ENCODE measurements at regions not wholly inside any gene's neighbourhood (a gene's known extent, or its start where the extent isn't known, plus 50 kb on each side); places are given as distances from the start of the nearest gene placed in this dataset.

- Histone ChIP-seq H3K36me3 (no peaks in the 10 kb centered on the region), H3K27ac (no peak overlapping the region), H3K9me3 (replicated peaks in 1 of 11) (peaks cover 13 to 28% (median 22%) of the 10 kb centered on the region in 11 experiments; a peak in 21 of 22 replicates), H3K9ac (no peak overlapping the region), H3K4me2 (no peak overlapping the region), H4K20me1 (no peaks in the 10 kb centered on the region), H3K27me3 (no peaks in the 10 kb centered on the region), H3K4me3 (no peak overlapping the region), H3K4me1 (peaks cover 0 to 8% (median 0%) of the 10 kb centered on the region in 10 experiments; a peak in 2 of 20 replicates)
- TF ChIP-seq Cebpa-rat (IDR thresholded peaks at IDR 0.05), result no peak
Measured at GRCh38 chr10:109191823-109192222, 731.5 kb downstream of the XPNPEP1 start.

GRCh38 chr10:109191341-109191740 lies 732.0 kb downstream of the XPNPEP1 start:
- Histone ChIP-seq H3K4me1 (peaks cover 0 to 8% (median 0%) of the 10 kb centered on the region in 10 experiments; a peak in 2 of 20 replicates), H4K20me1 (no peaks in the 10 kb centered on the region), H3K9me3 (replicated peaks in 1 of 11) (peaks cover 18 to 33% (median 26%) of the 10 kb centered on the region in 11 experiments; a peak in 21 of 22 replicates), H3K36me3 (no peaks in the 10 kb centered on the region), H3K4me3 (no peak overlapping the region), H3K27ac (no peak overlapping the region), H3K27me3 (no peaks in the 10 kb centered on the region), H3K4me2 (peak overlapping the region in 1 of 11 experiments; percentile 35; a peak in 2 of 22 replicates), H3K9ac (no peak overlapping the region)
- no peak for TF ChIP-seq Cebpa-rat (IDR thresholded peaks at IDR 0.05)

- Histone ChIP-seq H3K27me3 (no peaks in the 10 kb centered on the region), H3K27ac (no peak overlapping the region), H3K4me1 (peaks cover 0 to 8% (median 0%) of the 10 kb centered on the region in 10 experiments; a peak in 2 of 20 replicates), H3K4me3 (no peak overlapping the region), H3K9ac (no peak overlapping the region), H3K9me3 (replicated peaks in 1 of 11) (peaks cover 40 to 67% (median 49%) of the 10 kb centered on the region in 11 experiments), H4K20me1 (no peaks in the 10 kb centered on the region), H3K4me2 (no peak overlapping the region), H3K36me3 (no peaks in the 10 kb centered on the region)
- TF ChIP-seq Cebpa-rat (IDR thresholded peaks at IDR 0.05), result no peak
Measured at GRCh38 chr10:109187677-109188076, 735.6 kb downstream of the XPNPEP1 start.

- H4K20me1 ChIP-seq, result no peaks in the 10 kb centered on the region
- H3K9ac ChIP-seq, result no peak overlapping the region
- H3K4me3 ChIP-seq, result no peak overlapping the region
- no peaks in the 10 kb centered on the region for H3K4me1 ChIP-seq
- no peaks in the 10 kb centered on the region for H3K27me3 ChIP-seq
- H3K4me2 ChIP-seq, result no peak overlapping the region
- no peaks in the 10 kb centered on the region for H3K36me3 ChIP-seq
- H3K27ac ChIP-seq, result no peak overlapping the region
- H3K9me3 ChIP-seq (replicated peaks in 1 of 11), result peaks cover 30 to 56% (median 40%) of the 10 kb centered on the region in 11 experiments
- no peak for TF ChIP-seq Cebpa-rat (IDR thresholded peaks at IDR 0.05)
Measured at GRCh38 chr10:109183366-109183765, 739.9 kb downstream of the XPNPEP1 start.

GRCh38 chr10:109178591-109178990 lies 744.7 kb downstream of the XPNPEP1 start:
- Histone ChIP-seq H4K20me1 (no peaks in the 10 kb centered on the region), H3K27ac (no peak overlapping the region), H3K4me2 (no peak overlapping the region), H3K9me3 (replicated peaks in 1 of 11) (peaks cover 0 to 21% (median 10%) of the 10 kb centered on the region in 11 experiments; a peak in 18 of 22 replicates), H3K9ac (no peak overlapping the region), H3K4me3 (no peak overlapping the region), H3K4me1 (no peaks in the 10 kb centered on the region), H3K27me3 (no peaks in the 10 kb centered on the region), H3K36me3 (no peaks in the 10 kb centered on the region)
- no peak for TF ChIP-seq Cebpa-rat (IDR thresholded peaks at IDR 0.05)

GRCh38 chr10:109174526-109174925 lies 748.8 kb downstream of the XPNPEP1 start:
- no peak overlapping the region for H3K27ac ChIP-seq
- no peaks in the 10 kb centered on the region for H3K4me1 ChIP-seq
- TF ChIP-seq Cebpa-rat (IDR thresholded peaks at IDR 0.05), result no peak
- no peak overlapping the region for H3K9ac ChIP-seq
- H3K4me2 ChIP-seq, result no peak overlapping the region
- no peaks in the 10 kb centered on the region for H3K27me3 ChIP-seq
- no peaks in the 10 kb centered on the region for H3K36me3 ChIP-seq
- no peaks in the 10 kb centered on the region for H4K20me1 ChIP-seq
- H3K9me3 ChIP-seq (replicated peaks in 1 of 11), result peaks cover 0 to 12% (median 9%) of the 10 kb centered on the region in 11 experiments; a peak in 17 of 22 replicates
- H3K4me3 ChIP-seq, result no peak overlapping the region

- no peak overlapping the region for H3K4me2 ChIP-seq
- H3K4me1 ChIP-seq, result no peaks in the 10 kb centered on the region
- H4K20me1 ChIP-seq, result no peaks in the 10 kb centered on the region
- H3K9ac ChIP-seq, result no peak overlapping the region
- H3K4me3 ChIP-seq, result no peak overlapping the region
- no peak overlapping the region for H3K27ac ChIP-seq
- no peaks in the 10 kb centered on the region for H3K27me3 ChIP-seq
- H3K36me3 ChIP-seq, result no peaks in the 10 kb centered on the region
- peaks cover 0 to 12% (median 9%) of the 10 kb centered on the region in 11 experiments; a peak in 17 of 22 replicates for H3K9me3 ChIP-seq (replicated peaks in 1 of 11)
- no peak for TF ChIP-seq Cebpa-rat (IDR thresholded peaks at IDR 0.05)
Measured at GRCh38 chr10:109173937-109174336, 749.4 kb downstream of the XPNPEP1 start.

GRCh38 chr10:109173121-109173520 lies 750.2 kb downstream of the XPNPEP1 start:
- Histone ChIP-seq H3K36me3 (no peaks in the 10 kb centered on the region), H4K20me1 (no peaks in the 10 kb centered on the region), H3K9me3 (replicated peaks in 1 of 11) (peaks cover 0 to 11% (median 9%) of the 10 kb centered on the region in 11 experiments; a peak in 17 of 22 replicates), H3K4me2 (no peak overlapping the region), H3K9ac (no peak overlapping the region), H3K27ac (no peak overlapping the region), H3K4me3 (no peak overlapping the region), H3K27me3 (no peaks in the 10 kb centered on the region), H3K4me1 (no peaks in the 10 kb centered on the region)
- no peak for TF ChIP-seq Cebpa-rat (IDR thresholded peaks at IDR 0.05)

GRCh38 chr10:109166935-109167334 lies 756.4 kb downstream of the XPNPEP1 start:
- Histone ChIP-seq H3K9me3 (replicated peaks in 1 of 11) (no peaks in the 10 kb centered on the region), H3K36me3 (no peaks in the 10 kb centered on the region), H3K4me1 (no peaks in the 10 kb centered on the region), H3K27me3 (no peaks in the 10 kb centered on the region), H4K20me1 (no peaks in the 10 kb centered on the region), H3K4me3 (no peak overlapping the region), H3K4me2 (no peak overlapping the region), H3K27ac (no peak overlapping the region), H3K9ac (no peak overlapping the region)
- TF ChIP-seq Cebpa-rat (IDR thresholded peaks at IDR 0.05), result no peak

GRCh38 chr10:109159351-109159750 lies 764.0 kb downstream of the XPNPEP1 start:
- TF ChIP-seq Cebpa-rat (IDR thresholded peaks at IDR 0.05), result no peak
- no peak overlapping the region for H3K4me3 ChIP-seq
- H4K20me1 ChIP-seq, result no peaks in the 10 kb centered on the region
- no peaks in the 10 kb centered on the region for H3K4me1 ChIP-seq
- H3K9ac ChIP-seq, result no peak overlapping the region
- no peaks in the 10 kb centered on the region for H3K9me3 ChIP-seq (replicated peaks in 1 of 11)
- no peak overlapping the region for H3K27ac ChIP-seq
- H3K36me3 ChIP-seq, result no peaks in the 10 kb centered on the region
- no peaks in the 10 kb centered on the region for H3K27me3 ChIP-seq
- H3K4me2 ChIP-seq, result no peak overlapping the region

All from BLaER1 treated with 17β-estradiol and CSF1 and Interleukin-3, amounts not matched to agents 10 nM and 100 nM (cell line).